GM06990 (cell line): ENCODE measurements at regions not wholly inside any gene's neighbourhood (a gene's known extent, or its start where the extent isn't known, plus 50 kb on each side); places are given as distances from the start of the nearest gene placed in this dataset.

Source experiments
- DNase-seq: peaks from one replicate; pipeline ENCODE4 v3.0.0-alpha.2; 2011; ENCODE audit not compliant: insufficient read length; ENCODE audit errors: extremely low read depth
- H3K27me3 ChIP-seq: replicated peaks from 2 replicates; pipeline ENCODE4 v1.6.0; 2011; ENCODE audit warnings: low read length; ENCODE audit not compliant: control insufficient read depth, insufficient read depth
- H3K36me3 ChIP-seq: 2 replicates; pipeline ENCODE4 v1.5.1; 2011; ENCODE audit warnings: low read length; ENCODE audit not compliant: control insufficient read depth, insufficient read depth
- H3K4me3 ChIP-seq: replicated peaks from 2 replicates; pipeline ENCODE4 v1.5.1; 2011; ENCODE audit warnings: low read depth, mild to moderate bottlenecking, control low read depth, low read length
- CTCF ChIP-seq: IDR thresholded peaks from 2 replicates; pipeline ENCODE4 v1.5.1; 2011; ENCODE audit warnings: low read length, control low read depth, mild to moderate bottlenecking, inconsistent platforms; ENCODE audit not compliant: insufficient read depth, poor library complexity, severe bottlenecking

GRCh38 chr1:5576673-5577065 is 415.6 kb downstream of the NPHP4 start:
- H3K4me3 ChIP-seq: no peak overlapping the region
- no peak for TF ChIP-seq CTCF
- DNase-seq: no peak
- H3K27me3 ChIP-seq: no peaks in the 10 kb centered on the region
- no peaks in the 10 kb centered on the region for H3K36me3 ChIP-seq

DNA sequence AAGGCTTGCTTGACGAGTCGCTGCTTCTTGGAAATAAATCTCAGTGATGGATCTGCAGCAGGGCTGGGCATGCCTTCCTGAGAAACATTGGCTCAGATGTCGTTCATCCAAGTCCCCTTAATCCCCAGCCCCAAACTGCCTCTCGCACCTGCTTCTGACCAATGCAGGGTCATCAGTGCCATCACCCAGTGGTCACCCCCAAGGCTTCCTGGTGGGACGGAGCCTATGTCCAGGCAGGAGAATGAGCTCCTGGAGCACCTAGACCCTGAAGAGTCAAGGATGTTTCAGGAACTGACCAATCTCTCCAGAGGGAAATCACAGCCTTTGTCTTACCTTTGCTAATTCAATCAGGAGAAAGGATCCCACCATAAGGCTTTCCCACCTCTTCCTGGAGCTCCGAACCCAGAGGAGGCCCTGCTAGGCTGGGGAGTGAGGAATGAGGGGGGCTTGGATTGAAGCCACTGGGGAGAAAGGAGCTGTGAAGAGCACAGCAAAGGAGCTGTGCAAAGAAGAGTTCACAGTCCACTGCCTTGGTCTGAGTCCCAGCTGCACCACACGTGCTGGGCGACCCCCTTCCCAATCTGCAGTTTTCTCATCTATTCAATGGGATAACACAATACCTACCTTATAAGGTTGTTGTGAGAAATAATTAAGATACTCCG is 416.1 kb downstream of the NPHP4 start:
- H3K36me3 ChIP-seq: no peaks in the 10 kb centered on the region
- no peak for DNase-seq
- no peaks in the 10 kb centered on the region for H3K27me3 ChIP-seq
- TF ChIP-seq CTCF: no peak
- no peak overlapping the region for H3K4me3 ChIP-seq

- no peaks in the 10 kb centered on the region for H3K36me3 ChIP-seq
- H3K4me3 ChIP-seq: no peak overlapping the region
- no peak for DNase-seq
- H3K27me3 ChIP-seq: no peaks in the 10 kb centered on the region
- TF ChIP-seq CTCF: no peak
Measured at GRCh38 chr1:5575396-5575940, 416.8 kb downstream of the NPHP4 start.

GRCh38 chr1:5574641-5575040 is 417.6 kb downstream of the NPHP4 start:
- Histone ChIP-seq H3K27me3 (no peaks in the 10 kb centered on the region), H3K4me3 (no peak overlapping the region), H3K36me3 (no peaks in the 10 kb centered on the region)
- no peak for TF ChIP-seq CTCF
- no peak for DNase-seq

GRCh38 chr1:5572794-5573193 is 419.4 kb downstream of the NPHP4 start:
- TF ChIP-seq CTCF: no peak
- no peak overlapping the region for H3K4me3 ChIP-seq
- no peaks in the 10 kb centered on the region for H3K36me3 ChIP-seq
- no peak for DNase-seq
- H3K27me3 ChIP-seq: no peaks in the 10 kb centered on the region
